GM23248 (cell line): ENCODE measurements at regions not wholly inside any gene's neighbourhood (a gene's known extent, or its start where the extent isn't known, plus 50 kb on each side); places are given as distances from the start of the nearest gene placed in this dataset.

Experiments
- EZH2 ChIP-seq: fragments of 200-600 bp; sonication (generic); IDR thresholded peaks from 2 replicates; pipeline ENCODE4 v1.6.1; 2018; ENCODE audit warnings: antibody characterized with exemption, mild to moderate bottlenecking; ENCODE audit not compliant: insufficient read depth, poor library complexity, severe bottlenecking
- EZH2phosphoT487 ChIP-seq: fragments of 200-600 bp; sonication (generic); IDR thresholded peaks from 2 replicates; pipeline ENCODE4 v1.6.1; 2018; ENCODE audit warnings: antibody characterized with exemption, moderate library complexity, mild to moderate bottlenecking, low read depth; ENCODE audit not compliant: insufficient read depth

GRCh38 chr3:170699158-170700053 lies 113.5 kb upstream of the SLC7A14 start:
- no peak for TF ChIP-seq EZH2phosphoT487
- TF ChIP-seq EZH2: no peak
